ENCODE measurements at regions not wholly inside any gene's neighbourhood (a gene's known extent, or its start where the extent isn't known, plus 50 kb on each side); places are given as distances from the start of the nearest gene placed in this dataset.

GRCh38 chr1:198440842-198441241, 99.6 kb downstream of the ATP6V1G3 start:
- TF ChIP-seq CTCF (IDR thresholded peaks at IDR 0.05) (no peak), POLR2A (IDR thresholded peaks at IDR 0.05; ENCODE audit: low read depth) (no peak)

Data from esophagus muscularis mucosa (tissue), 3 donors.